Parathyroid adenoma (tissue), 2 donors: ENCODE measurements at regions not wholly inside any gene's neighbourhood (a gene's known extent, or its start where the extent isn't known, plus 50 kb on each side); places are given as distances from the start of the nearest gene placed in this dataset.

ENCODE experiments used
- H2AFZ ChIP-seq: fragments of 300-600 bp; sonication (generic); one replicate; pipeline ENCODE4 v1.7.0; 2017; ENCODE audit warnings: antibody characterized with exemption, mild to moderate bottlenecking
- H3K27ac ChIP-seq: fragments of 300-600 bp; sonication (generic); one replicate; pipeline ENCODE4 v1.7.0; 2017
- H3K27me3 ChIP-seq: fragments of 300-600 bp; sonication (generic); one replicate; pipeline ENCODE4 v1.7.0; 2017; ENCODE audit warnings: low read length; ENCODE audit not compliant: control insufficient read depth, insufficient read depth
- H3K36me3 ChIP-seq: fragments of 300-600 bp; sonication (generic); one replicate; pipeline ENCODE4 v1.7.0; 2017; ENCODE audit warnings: low read length; ENCODE audit not compliant: control insufficient read depth, insufficient read depth
- H3K4me1 ChIP-seq: fragments of 300-600 bp; sonication (generic); one replicate; pipeline ENCODE4 v1.7.0; 2017; ENCODE audit warnings: control low read depth
- H3K4me2 ChIP-seq: fragments of 300-600 bp; sonication (generic); one replicate; pipeline ENCODE4 v1.7.0; 2017; ENCODE audit warnings: low read length
- H3K4me3 ChIP-seq: fragments of 300-600 bp; sonication (generic); one replicate; pipeline ENCODE4 v1.7.0; 2017; ENCODE audit warnings: low read depth, low read length
- H3K79me2 ChIP-seq: fragments of 300-600 bp; sonication (generic); one replicate; pipeline ENCODE4 v1.7.0; 2017; ENCODE audit warnings: control low read depth
- H3K9ac ChIP-seq: fragments of 300-600 bp; sonication (generic); one replicate; pipeline ENCODE4 v1.7.0; 2017; ENCODE audit warnings: mild to moderate bottlenecking
- H3K9me3 ChIP-seq: fragments of 300-600 bp; sonication (generic); one replicate; pipeline ENCODE4 v1.7.0; 2017; ENCODE audit warnings: low read length; ENCODE audit not compliant: control insufficient read depth
- TF ChIP-seq, protein P1 (sequence below): fragments of 300-600 bp; sonication (generic); IDR thresholded peaks from one replicate; pipeline ENCODE4 v1.7.0; 2017; ENCODE audit warnings: antibody characterized with exemption, mild to moderate bottlenecking
- donor health status: primary hyperparathyroidism.

DNA sequence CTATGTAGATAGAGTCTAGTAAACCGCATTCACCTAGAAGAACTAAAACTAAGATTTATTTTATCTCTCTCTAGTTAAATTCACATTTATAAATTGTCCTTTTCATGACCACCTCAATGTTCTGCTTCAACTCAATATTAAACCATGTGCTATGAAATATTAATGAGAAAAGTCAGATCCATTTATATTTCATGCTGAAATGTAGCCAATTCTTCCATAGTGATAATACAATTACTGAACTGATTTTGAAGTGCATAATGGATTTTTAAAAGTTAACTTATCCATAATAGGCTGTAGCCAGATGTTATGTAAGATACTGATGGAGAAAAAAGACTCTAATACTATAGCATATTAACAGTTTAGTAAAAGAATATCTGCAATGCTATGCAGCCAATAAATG is 479.7 kb upstream of the PCDH15 start:
- Histone ChIP-seq H3K27me3 (no peaks in the 10 kb centered on the region), H3K79me2 (no peaks in the 10 kb centered on the region), H3K9ac (no peak overlapping the region), H3K27ac (no peak overlapping the region), H3K9me3 (no peaks in the 10 kb centered on the region), H2AFZ (no peak overlapping the region), H3K4me1 (no peaks in the 10 kb centered on the region), H3K4me2 (no peak overlapping the region), H3K4me3 (no peak overlapping the region), H3K36me3 (no peaks in the 10 kb centered on the region)
- TF ChIP-seq, protein P1, sequence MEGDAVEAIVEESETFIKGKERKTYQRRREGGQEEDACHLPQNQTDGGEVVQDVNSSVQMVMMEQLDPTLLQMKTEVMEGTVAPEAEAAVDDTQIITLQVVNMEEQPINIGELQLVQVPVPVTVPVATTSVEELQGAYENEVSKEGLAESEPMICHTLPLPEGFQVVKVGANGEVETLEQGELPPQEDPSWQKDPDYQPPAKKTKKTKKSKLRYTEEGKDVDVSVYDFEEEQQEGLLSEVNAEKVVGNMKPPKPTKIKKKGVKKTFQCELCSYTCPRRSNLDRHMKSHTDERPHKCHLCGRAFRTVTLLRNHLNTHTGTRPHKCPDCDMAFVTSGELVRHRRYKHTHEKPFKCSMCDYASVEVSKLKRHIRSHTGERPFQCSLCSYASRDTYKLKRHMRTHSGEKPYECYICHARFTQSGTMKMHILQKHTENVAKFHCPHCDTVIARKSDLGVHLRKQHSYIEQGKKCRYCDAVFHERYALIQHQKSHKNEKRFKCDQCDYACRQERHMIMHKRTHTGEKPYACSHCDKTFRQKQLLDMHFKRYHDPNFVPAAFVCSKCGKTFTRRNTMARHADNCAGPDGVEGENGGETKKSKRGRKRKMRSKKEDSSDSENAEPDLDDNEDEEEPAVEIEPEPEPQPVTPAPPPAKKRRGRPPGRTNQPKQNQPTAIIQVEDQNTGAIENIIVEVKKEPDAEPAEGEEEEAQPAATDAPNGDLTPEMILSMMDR = no peak

- no peak overlapping the region for H3K4me2 ChIP-seq
- H3K79me2 ChIP-seq = no peaks in the 10 kb centered on the region
- no peaks in the 10 kb centered on the region for H3K27me3 ChIP-seq
- no peaks in the 10 kb centered on the region for H3K4me1 ChIP-seq
- H3K36me3 ChIP-seq = no peaks in the 10 kb centered on the region
- no peak overlapping the region for H3K9ac ChIP-seq
- no peak overlapping the region for H3K27ac ChIP-seq
- H2AFZ ChIP-seq = no peak overlapping the region
- TF ChIP-seq, protein P1 = no peak
- H3K4me3 ChIP-seq = no peak overlapping the region
- no peaks in the 10 kb centered on the region for H3K9me3 ChIP-seq
Measured at GRCh38 chr10:55277549-55277948, 476.5 kb upstream of the PCDH15 start.

- Histone ChIP-seq H3K4me3 (no peak overlapping the region), H3K4me2 (no peak overlapping the region), H3K4me1 (no peaks in the 10 kb centered on the region), H3K9me3 (no peaks in the 10 kb centered on the region), H3K27ac (no peak overlapping the region), H2AFZ (no peak overlapping the region), H3K27me3 (no peaks in the 10 kb centered on the region), H3K9ac (no peak overlapping the region), H3K79me2 (no peaks in the 10 kb centered on the region), H3K36me3 (no peaks in the 10 kb centered on the region)
- TF ChIP-seq, protein P1 = no peak
Measured at GRCh38 chr10:55274367-55274766, 473.3 kb upstream of the PCDH15 start.

DNA sequence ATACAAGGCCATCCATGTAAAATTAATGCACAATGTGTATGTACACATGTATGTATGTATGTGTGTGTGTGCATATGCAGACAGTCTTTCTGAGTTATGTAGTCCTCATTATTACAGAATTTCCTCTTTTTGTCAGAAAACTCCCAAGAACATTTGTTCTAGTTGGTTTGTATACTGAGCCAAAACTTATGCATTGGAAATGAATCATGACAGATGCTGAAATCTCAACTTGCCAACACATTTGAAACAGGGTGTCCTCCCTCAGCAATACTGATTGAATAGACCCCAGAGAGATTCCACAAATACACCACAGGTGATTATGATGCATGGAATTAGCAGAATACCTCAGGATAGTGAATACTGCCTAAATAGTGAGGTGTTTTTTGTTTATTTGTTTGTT is 472.9 kb upstream of the PCDH15 start:
- no peaks in the 10 kb centered on the region for H3K27me3 ChIP-seq
- no peak overlapping the region for H3K27ac ChIP-seq
- H3K79me2 ChIP-seq = no peaks in the 10 kb centered on the region
- H3K4me3 ChIP-seq = no peak overlapping the region
- no peaks in the 10 kb centered on the region for H3K36me3 ChIP-seq
- H2AFZ ChIP-seq = no peak overlapping the region
- no peaks in the 10 kb centered on the region for H3K9me3 ChIP-seq
- H3K4me1 ChIP-seq = no peaks in the 10 kb centered on the region
- H3K9ac ChIP-seq = no peak overlapping the region
- TF ChIP-seq, protein P1 = no peak
- no peak overlapping the region for H3K4me2 ChIP-seq

DNA sequence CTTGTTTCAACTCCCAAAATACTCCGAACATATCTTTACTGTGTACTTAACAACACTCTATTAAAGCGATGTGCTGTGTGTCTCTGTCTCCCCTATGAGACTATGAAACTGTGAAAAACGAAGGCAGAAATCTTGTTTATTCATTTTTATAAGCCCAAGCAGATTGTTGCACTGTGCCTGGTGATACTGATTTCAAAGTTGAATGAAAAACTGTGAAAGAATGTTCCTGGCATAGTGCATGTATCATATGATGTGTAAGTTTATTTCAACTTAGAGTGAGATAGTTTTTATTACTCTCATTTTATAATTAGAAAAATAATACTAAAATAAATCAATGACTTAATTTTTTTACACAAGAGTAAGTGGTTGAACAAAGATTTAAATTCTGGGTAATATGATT is 471.9 kb upstream of the PCDH15 start:
- H3K4me3 ChIP-seq = no peak overlapping the region
- H3K36me3 ChIP-seq = no peaks in the 10 kb centered on the region
- no peak overlapping the region for H3K27ac ChIP-seq
- H3K4me1 ChIP-seq = no peaks in the 10 kb centered on the region
- TF ChIP-seq, protein P1 = no peak
- H3K4me2 ChIP-seq = no peak overlapping the region
- H2AFZ ChIP-seq = no peak overlapping the region
- no peaks in the 10 kb centered on the region for H3K9me3 ChIP-seq
- H3K27me3 ChIP-seq = no peaks in the 10 kb centered on the region
- no peaks in the 10 kb centered on the region for H3K79me2 ChIP-seq
- H3K9ac ChIP-seq = no peak overlapping the region
